Astrocyte (in vitro differentiated cells and primary cell): ENCODE measurements at regions not wholly inside any gene's neighbourhood (a gene's known extent, or its start where the extent isn't known, plus 50 kb on each side); places are given as distances from the start of the nearest gene placed in this dataset.

Experiments used
- DNase-seq: peaks from one replicate; pipeline ENCODE4 v3.0.0-alpha.2; 2010; ENCODE audit warnings: low read depth
- FAIRE-seq: peaks from 2 replicates; lab custom pipeline; 2011; peaks lifted over from hg19 to GRCh38; lab: Jason Lieb, UNC
- H2AFZ ChIP-seq: 2 replicates; pipeline ENCODE4 v1.6.0; 2012; ENCODE audit warnings: low read depth, low read length, inconsistent platforms
- H3K27ac ChIP-seq: 2 replicates; pipeline ENCODE4 v1.5.1; 2011; ENCODE audit warnings: low read depth, low read length, inconsistent platforms
- H3K27me3 ChIP-seq: 2 replicates; pipeline ENCODE4 v1.6.0; 2011; ENCODE audit warnings: low read length, inconsistent platforms; ENCODE audit not compliant: insufficient read depth
- H3K36me3 ChIP-seq: 2 replicates; pipeline ENCODE4 v1.5.1; 2011; ENCODE audit warnings: low read length, inconsistent platforms; ENCODE audit not compliant: insufficient read depth
- H3K4me1 ChIP-seq: 2 replicates; pipeline ENCODE4 v1.5.1; 2011; ENCODE audit warnings: low read length, inconsistent platforms; ENCODE audit not compliant: insufficient read depth
- H3K4me2 ChIP-seq: 2 replicates; pipeline ENCODE4 v1.6.0; 2012; ENCODE audit warnings: low read length, inconsistent platforms
- H3K4me3 ChIP-seq: 2 replicates; pipeline ENCODE4 v1.5.1; 2011; ENCODE audit warnings: low read depth, mild to moderate bottlenecking, low read length, inconsistent platforms; ENCODE audit not compliant: insufficient read depth
- H3K79me2 ChIP-seq: 2 replicates; pipeline ENCODE4 v1.6.0; 2012; ENCODE audit warnings: mild to moderate bottlenecking, low read length, inconsistent platforms; ENCODE audit not compliant: insufficient read depth
- H3K9ac ChIP-seq: 2 replicates; pipeline ENCODE4 v1.6.0; 2012; ENCODE audit warnings: mild to moderate bottlenecking, low read length, inconsistent platforms
- H3K9me3 ChIP-seq: 2 replicates; pipeline ENCODE4 v1.5.1; 2012; ENCODE audit warnings: low read depth, mild to moderate bottlenecking, low read length, inconsistent platforms; ENCODE audit not compliant: insufficient read depth
- H4K20me1 ChIP-seq: 2 replicates; pipeline ENCODE4 v1.6.0; 2012; ENCODE audit warnings: low read length, inconsistent platforms; ENCODE audit not compliant: insufficient read depth
- H3K27ac Mint-ChIP-seq: one replicate; pipeline ENCODE4 v1.8.0; 2021; ENCODE audit warnings: mild to moderate bottlenecking, mixed read lengths; ENCODE audit not compliant: unreplicated experiment
- H3K27me3 Mint-ChIP-seq: one replicate; pipeline ENCODE4 v1.8.0; 2021; ENCODE audit warnings: low read depth, mixed read lengths; ENCODE audit not compliant: unreplicated experiment
- H3K36me3 Mint-ChIP-seq: one replicate; pipeline ENCODE4 v1.8.0; 2021; ENCODE audit warnings: low read depth, mixed read lengths; ENCODE audit not compliant: unreplicated experiment
- H3K4me1 Mint-ChIP-seq: one replicate; pipeline ENCODE4 v1.8.0; 2021; ENCODE audit warnings: low read depth, mixed read lengths; ENCODE audit not compliant: unreplicated experiment
- H3K4me3 Mint-ChIP-seq: one replicate; pipeline ENCODE4 v1.8.0; 2021; ENCODE audit warnings: mild to moderate bottlenecking, moderate library complexity, mixed read lengths; ENCODE audit not compliant: unreplicated experiment
- H3K9me3 Mint-ChIP-seq: one replicate; pipeline ENCODE4 v1.8.0; 2021; ENCODE audit warnings: mild to moderate bottlenecking, mixed read lengths; ENCODE audit not compliant: unreplicated experiment
- EZH2 ChIP-seq: IDR thresholded peaks from 2 replicates; pipeline ENCODE4 v1.6.1; 2012; ENCODE audit warnings: mild to moderate bottlenecking, low read length, inconsistent platforms; ENCODE audit not compliant: insufficient read depth
- TF ChIP-seq, protein P1 (sequence below): IDR thresholded peaks from 2 replicates; pipeline ENCODE4 v1.5.1; 2011; ENCODE audit warnings: low read depth, mild to moderate bottlenecking, inconsistent platforms, low read length, moderate library complexity; ENCODE audit not compliant: insufficient read depth

DNA sequence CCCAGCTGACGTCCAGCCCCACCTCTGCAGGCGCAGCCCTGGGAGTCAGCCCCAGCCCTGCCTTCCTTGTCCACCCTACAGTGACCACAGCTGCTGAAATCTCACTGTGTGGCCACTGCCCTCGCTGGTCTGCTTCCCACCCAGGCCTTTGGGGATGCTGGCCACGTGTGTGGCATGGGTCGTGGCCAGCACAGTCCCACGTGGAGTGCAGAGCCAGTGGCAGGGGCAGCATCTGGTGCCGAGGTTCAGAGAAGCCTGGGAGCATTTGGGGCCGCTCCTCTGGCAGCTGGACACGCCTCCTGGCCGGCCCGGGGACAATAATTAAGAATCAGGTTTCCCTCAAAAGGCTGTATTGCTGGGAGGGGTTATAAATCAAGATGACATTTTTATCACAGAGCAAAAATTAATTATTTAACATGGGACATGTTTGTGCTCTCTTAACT is 92.1 kb downstream of the HMX1 start:
- Histone ChIP-seq H3K4me2 (no peak overlapping the region), H3K36me3 (no peaks in the 10 kb centered on the region), H4K20me1 (no peaks in the 10 kb centered on the region), H3K9ac (no peak overlapping the region), H3K4me1 (no peaks in the 10 kb centered on the region), H3K9me3 (no peaks in the 10 kb centered on the region), H3K27ac (no peak overlapping the region), H2AFZ (no peak overlapping the region), H3K27me3 (no peaks in the 10 kb centered on the region), H3K79me2 (no peaks in the 10 kb centered on the region), H3K4me3 (no peak overlapping the region)
- TF ChIP-seq, protein P1, sequence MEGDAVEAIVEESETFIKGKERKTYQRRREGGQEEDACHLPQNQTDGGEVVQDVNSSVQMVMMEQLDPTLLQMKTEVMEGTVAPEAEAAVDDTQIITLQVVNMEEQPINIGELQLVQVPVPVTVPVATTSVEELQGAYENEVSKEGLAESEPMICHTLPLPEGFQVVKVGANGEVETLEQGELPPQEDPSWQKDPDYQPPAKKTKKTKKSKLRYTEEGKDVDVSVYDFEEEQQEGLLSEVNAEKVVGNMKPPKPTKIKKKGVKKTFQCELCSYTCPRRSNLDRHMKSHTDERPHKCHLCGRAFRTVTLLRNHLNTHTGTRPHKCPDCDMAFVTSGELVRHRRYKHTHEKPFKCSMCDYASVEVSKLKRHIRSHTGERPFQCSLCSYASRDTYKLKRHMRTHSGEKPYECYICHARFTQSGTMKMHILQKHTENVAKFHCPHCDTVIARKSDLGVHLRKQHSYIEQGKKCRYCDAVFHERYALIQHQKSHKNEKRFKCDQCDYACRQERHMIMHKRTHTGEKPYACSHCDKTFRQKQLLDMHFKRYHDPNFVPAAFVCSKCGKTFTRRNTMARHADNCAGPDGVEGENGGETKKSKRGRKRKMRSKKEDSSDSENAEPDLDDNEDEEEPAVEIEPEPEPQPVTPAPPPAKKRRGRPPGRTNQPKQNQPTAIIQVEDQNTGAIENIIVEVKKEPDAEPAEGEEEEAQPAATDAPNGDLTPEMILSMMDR = no peak
- TF ChIP-seq EZH2 = no peak
- FAIRE-seq = no peak
- no peak overlapping the region for H3K4me3 Mint-ChIP-seq
- peaks cover 3% of the 10 kb centered on the region for H3K4me1 Mint-ChIP-seq
- no peak overlapping the region for H3K27ac Mint-ChIP-seq
- no peaks in the 10 kb centered on the region for H3K36me3 Mint-ChIP-seq
- DNase-seq = no peak
- peaks cover 2% of the 10 kb centered on the region for H3K9me3 Mint-ChIP-seq
- H3K27me3 Mint-ChIP-seq = peaks cover 32% of the 10 kb centered on the region

DNA sequence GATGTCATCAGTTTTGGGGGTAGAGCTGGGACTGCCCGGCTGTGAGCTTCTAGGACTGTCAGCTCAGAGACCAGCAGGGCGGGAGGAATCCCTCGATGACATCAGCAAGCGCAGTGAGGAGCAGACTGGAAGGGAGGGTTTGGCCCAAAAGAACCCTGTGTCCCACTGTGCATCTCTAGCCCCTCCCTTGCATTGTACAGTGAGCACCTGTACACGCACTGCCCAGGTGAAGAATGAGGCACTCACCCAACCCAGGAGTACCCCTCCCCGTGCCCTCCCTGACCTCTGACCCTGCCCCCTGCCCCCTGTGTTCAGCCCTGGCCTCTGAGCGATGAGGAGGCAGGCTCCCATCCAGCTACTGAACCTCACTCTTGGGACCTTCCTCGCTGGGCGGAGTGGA is 92.9 kb downstream of the HMX1 start:
- Histone ChIP-seq H3K36me3 (no peaks in the 10 kb centered on the region), H3K27me3 (no peaks in the 10 kb centered on the region), H3K9me3 (no peaks in the 10 kb centered on the region), H3K4me3 (no peak overlapping the region), H3K4me2 (no peak overlapping the region), H4K20me1 (no peaks in the 10 kb centered on the region), H3K9ac (no peak overlapping the region), H3K79me2 (no peaks in the 10 kb centered on the region), H2AFZ (no peak overlapping the region), H3K27ac (no peak overlapping the region), H3K4me1 (no peaks in the 10 kb centered on the region)
- no peaks in the 10 kb centered on the region for H3K36me3 Mint-ChIP-seq
- no peak overlapping the region for H3K27ac Mint-ChIP-seq
- peaks cover 3% of the 10 kb centered on the region for H3K4me1 Mint-ChIP-seq
- H3K4me3 Mint-ChIP-seq = no peak overlapping the region
- H3K27me3 Mint-ChIP-seq = peaks cover 38% of the 10 kb centered on the region
- FAIRE-seq (no peak), DNase-seq (no peak)
- H3K9me3 Mint-ChIP-seq = peaks cover 2% of the 10 kb centered on the region
- TF ChIP-seq EZH2 = no peak
- TF ChIP-seq, protein P1 = no peak

DNA sequence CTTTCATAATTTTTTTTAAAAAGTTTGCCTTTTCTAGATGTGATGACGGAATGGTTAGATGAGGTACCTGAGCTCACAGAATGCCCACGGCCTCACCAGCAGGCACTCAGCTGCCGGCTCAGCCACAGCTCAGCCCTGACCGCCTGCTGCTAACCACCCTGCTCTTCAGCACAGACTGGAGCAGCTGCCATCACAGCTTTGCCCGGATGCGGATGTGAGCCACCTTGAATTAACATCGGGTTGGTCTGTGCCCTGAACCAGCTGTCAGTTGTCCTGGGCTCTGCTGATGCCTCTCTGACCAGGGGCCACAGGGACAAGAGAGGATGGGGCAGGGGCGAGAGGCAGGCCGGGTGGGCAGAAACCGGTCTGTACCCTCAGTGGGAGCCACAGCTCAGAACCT is 93.3 kb downstream of the HMX1 start:
- FAIRE-seq (no peak), DNase-seq (no peak)
- no peaks in the 10 kb centered on the region for H4K20me1 ChIP-seq
- no peak for TF ChIP-seq EZH2
- TF ChIP-seq, protein P1 = no peak
- H3K27me3 ChIP-seq = no peaks in the 10 kb centered on the region
- H2AFZ ChIP-seq = no peak overlapping the region
- Mint-ChIP-seq H3K36me3 (no peaks in the 10 kb centered on the region), H3K27ac (no peak overlapping the region), H3K9me3 (peaks cover 2% of the 10 kb centered on the region), H3K4me3 (no peak overlapping the region), H3K4me1 (peaks cover 3% of the 10 kb centered on the region), H3K27me3 (peaks cover 34% of the 10 kb centered on the region)
- H3K9ac ChIP-seq = no peak overlapping the region
- no peak overlapping the region for H3K4me2 ChIP-seq
- no peak overlapping the region for H3K27ac ChIP-seq
- H3K36me3 ChIP-seq = no peaks in the 10 kb centered on the region
- H3K9me3 ChIP-seq = no peaks in the 10 kb centered on the region
- no peak overlapping the region for H3K4me3 ChIP-seq
- no peaks in the 10 kb centered on the region for H3K4me1 ChIP-seq
- no peaks in the 10 kb centered on the region for H3K79me2 ChIP-seq
